ENCODE measurements at regions not wholly inside any gene's neighbourhood (a gene's known extent, or its start where the extent isn't known, plus 50 kb on each side); places are given as distances from the start of the nearest gene placed in this dataset.
"Not testable (repeated sequence)": the region's sequence is repeated elsewhere in the genome, so short reads cannot be mapped to it uniquely, and the experiment has no call there.

GRCh38 chr3:65169961-65170360 is 482.2 kb upstream of the ADAMTS9 start:
- no peak for DNase-seq

GRCh38 chr3:65168547-65168946 is 480.7 kb upstream of the ADAMTS9 start:
- DNase-seq, result no peak

GRCh38 chr3:65166531-65166930 is 478.7 kb upstream of the ADAMTS9 start:
- no peak for DNase-seq

- DNase-seq, result no peak
These were observed 470.2 kb upstream of the ADAMTS9 start for GRCh38 chr3:65158023-65158422.

- no peak for DNase-seq
These were observed 466.2 kb upstream of the ADAMTS9 start for GRCh38 chr3:65153850-65154512.

- no peak for DNase-seq
These were observed 463.9 kb upstream of the ADAMTS9 start for GRCh38 chr3:65151666-65152065.

- no peak for DNase-seq
These were observed 462.1 kb upstream of the ADAMTS9 start for GRCh38 chr3:65149877-65150276.

GRCh38 chr3:65148687-65149086 is 460.9 kb upstream of the ADAMTS9 start:
- no peak for DNase-seq

- DNase-seq, result no peak
These were observed 458.4 kb upstream of the ADAMTS9 start for GRCh38 chr3:65146179-65146578.

GRCh38 chr3:65145680-65146079 is 457.9 kb upstream of the ADAMTS9 start:
- DNase-seq, result no peak

- no peak for DNase-seq
These were observed 457.1 kb upstream of the ADAMTS9 start for GRCh38 chr3:65144791-65145351.

- DNase-seq, result no peak
These were observed 454.7 kb upstream of the ADAMTS9 start for GRCh38 chr3:65142456-65142855.

- no peak for DNase-seq
These were observed 450.8 kb upstream of the ADAMTS9 start for GRCh38 chr3:65138556-65138955.

- DNase-seq, result not testable (repeated sequence)
These were observed 446.0 kb upstream of the ADAMTS9 start for GRCh38 chr3:65133752-65134151.

GRCh38 chr3:65130782-65131181 is 443.0 kb upstream of the ADAMTS9 start:
- DNase-seq, result no peak

- no peak for DNase-seq
These were observed 440.5 kb upstream of the ADAMTS9 start for GRCh38 chr3:65128346-65128745.

GRCh38 chr3:65126527-65127410 is 439.0 kb upstream of the ADAMTS9 start:
- no peak for DNase-seq

- not testable (repeated sequence) for DNase-seq
These were observed 432.4 kb upstream of the ADAMTS9 start for GRCh38 chr3:65120156-65120555.

- no peak for DNase-seq
These were observed 431.2 kb upstream of the ADAMTS9 start for GRCh38 chr3:65118912-65119499.

- no peak for DNase-seq
These were observed 426.2 kb upstream of the ADAMTS9 start for GRCh38 chr3:65114041-65114440.

GRCh38 chr3:65112751-65113300 is 425.0 kb upstream of the ADAMTS9 start:
- no peak for DNase-seq

GRCh38 chr3:65110661-65111060 is 422.9 kb upstream of the ADAMTS9 start:
- DNase-seq, result no peak

- DNase-seq, result no peak
These were observed 422.2 kb upstream of the ADAMTS9 start for GRCh38 chr3:65109966-65110500.
